HG03432 (cell line): ENCODE measurements at regions not wholly inside any gene's neighbourhood (a gene's known extent, or its start where the extent isn't known, plus 50 kb on each side); places are given as distances from the start of the nearest gene placed in this dataset.

Experiments used
- ATAC-seq: cut with Tn5 transposase; IDR thresholded peaks from one replicate; pipeline ENCODE4 v1.9.1; 2021; ENCODE audit warnings: mild to moderate bottlenecking, moderate library complexity; ENCODE audit not compliant: unreplicated experiment

DNA sequence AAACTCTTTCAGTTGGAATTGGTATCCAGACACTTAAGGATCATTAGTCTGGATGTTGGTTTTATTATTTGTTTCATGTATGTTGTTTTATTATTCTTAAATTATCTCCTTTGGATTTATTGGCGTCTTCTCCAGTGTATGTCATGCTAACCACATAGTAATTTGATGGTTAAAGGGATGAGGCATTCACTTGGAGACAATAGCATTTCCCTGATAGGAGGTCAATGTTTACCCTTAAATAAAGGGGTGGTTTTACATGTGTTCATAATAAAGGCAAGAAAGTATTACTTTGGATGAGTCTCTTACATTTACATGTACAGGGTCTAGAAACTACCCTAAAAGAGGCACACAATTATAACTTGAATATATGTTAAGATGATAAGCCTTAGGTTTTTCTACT is 51.2 kb upstream of the RNF144B start:
- no peak for ATAC-seq

DNA sequence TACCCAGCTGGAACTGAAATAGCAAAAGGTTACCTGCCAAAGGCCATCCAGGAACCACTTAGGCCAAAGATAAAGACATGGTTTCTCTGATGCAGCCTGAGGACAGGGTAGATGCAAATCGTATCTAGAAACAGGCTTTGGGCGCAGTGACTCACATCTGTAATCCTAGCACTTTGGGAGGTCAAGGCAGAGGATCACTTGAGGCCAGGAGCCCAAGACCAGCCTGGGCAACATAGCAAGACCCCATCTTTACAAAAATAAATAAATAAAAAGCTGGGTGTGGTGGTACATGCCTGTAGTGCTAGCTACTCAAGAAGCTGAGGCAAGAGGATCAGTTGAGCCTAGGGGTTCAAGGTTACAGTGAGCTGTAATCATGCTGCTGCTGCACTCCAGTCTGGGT is 52.9 kb upstream of the RNF144B start:
- no peak for ATAC-seq

DNA sequence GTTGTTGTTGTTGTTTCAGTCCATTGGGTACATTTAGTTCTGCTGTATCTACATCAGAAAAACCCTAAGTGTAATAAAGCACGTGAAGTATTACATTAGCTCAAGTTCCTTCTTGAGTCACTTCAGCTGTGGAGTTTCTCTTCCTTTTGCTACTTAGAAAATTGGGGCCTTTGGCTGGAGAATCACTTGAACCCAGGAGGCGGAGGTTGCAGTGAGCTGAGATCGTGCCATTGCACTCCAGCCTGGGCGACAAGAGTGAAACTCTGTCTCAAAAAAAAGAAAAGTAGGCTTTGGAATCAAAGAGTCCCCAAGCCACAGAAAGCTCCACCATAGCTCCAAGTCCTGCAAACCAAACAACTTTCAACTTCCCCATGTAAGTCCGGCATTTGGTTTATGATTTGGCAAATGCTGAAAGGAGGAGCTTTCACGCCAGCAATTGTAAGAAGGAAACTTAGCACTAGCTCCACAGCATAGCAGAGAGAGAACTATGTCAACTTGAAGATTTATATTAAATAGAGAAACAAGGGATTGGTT is 56.5 kb upstream of the RNF144B start:
- ATAC-seq, result peak; percentile 46

DNA sequence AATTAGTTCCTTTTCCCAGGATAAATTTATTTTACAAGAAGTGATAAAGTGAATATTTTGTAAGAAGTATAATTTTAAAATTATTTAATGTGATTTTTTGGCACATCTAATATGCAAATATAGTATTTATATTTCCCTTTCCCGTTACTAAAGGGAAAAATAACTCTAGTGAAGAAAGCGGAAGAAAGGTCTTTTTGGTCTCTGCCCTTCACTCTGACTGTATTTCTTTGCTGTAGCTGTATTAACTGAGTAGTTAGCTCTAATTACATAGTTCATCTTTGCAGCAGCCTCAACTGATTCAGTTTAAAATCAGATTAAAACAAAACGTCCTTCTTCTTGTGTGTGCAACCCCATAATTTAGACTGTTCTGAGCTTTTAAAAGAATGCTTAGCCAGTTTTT is 57.4 kb upstream of the RNF144B start:
- ATAC-seq, result no peak

DNA sequence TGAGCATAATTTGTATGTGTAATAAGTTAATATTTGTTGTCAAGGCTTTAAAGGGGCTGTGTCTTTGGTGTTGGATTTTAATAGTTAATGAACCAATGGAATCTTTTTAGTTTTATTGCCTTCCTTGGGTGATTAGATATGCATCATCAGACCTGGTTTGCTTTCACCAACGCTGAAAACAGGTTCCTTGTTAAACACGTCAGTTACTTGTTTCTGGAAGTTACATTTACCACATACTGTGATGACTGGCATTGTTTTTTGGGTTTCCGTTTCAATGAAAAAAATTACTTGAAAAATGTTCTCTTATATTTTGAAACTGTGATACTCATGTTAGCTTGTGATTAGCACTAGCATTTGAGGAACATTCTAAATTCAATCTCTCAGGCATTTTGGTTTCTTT is 58.6 kb upstream of the RNF144B start:
- no peak for ATAC-seq

DNA sequence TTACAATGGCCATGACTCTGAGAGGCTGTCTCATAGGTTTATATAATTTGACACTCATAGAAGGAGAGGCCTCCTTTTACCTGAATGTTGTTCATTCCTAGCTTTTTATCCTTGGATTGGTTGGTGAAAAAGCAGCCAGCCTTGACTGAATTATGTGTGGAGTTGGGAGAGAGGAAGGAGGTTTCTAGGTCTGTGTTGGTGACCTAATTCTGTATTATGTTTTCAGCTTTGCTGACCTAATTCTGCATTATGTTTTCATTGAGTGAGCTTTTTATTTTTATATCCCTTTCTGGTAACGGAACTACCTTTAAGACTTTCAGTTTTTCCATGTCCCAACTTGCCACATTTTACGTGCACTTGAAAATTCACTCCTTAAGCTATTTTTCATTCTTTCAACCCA is 59.1 kb upstream of the RNF144B start:
- ATAC-seq, result no peak

DNA sequence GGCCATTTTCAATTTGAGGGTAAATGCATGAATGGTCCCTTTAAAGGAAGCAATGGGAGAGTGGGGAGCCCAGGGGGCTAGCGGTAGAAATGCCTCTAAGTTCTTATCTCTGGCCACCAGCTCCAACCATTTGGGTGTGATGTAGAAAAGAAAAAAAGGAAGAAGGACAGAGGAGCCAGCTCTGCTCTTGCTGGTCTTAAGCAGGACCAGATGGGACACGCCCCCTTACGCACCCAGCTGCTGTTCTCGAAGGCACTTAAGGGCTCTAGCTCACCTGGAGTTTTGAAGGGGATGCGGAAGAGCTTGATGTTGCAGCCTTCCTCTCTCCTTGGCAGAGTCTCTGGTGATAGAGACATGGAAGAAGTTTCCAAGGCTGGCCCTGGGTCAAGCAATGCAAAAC is 59.5 kb upstream of the RNF144B start:
- peak; percentile 54 for ATAC-seq

DNA sequence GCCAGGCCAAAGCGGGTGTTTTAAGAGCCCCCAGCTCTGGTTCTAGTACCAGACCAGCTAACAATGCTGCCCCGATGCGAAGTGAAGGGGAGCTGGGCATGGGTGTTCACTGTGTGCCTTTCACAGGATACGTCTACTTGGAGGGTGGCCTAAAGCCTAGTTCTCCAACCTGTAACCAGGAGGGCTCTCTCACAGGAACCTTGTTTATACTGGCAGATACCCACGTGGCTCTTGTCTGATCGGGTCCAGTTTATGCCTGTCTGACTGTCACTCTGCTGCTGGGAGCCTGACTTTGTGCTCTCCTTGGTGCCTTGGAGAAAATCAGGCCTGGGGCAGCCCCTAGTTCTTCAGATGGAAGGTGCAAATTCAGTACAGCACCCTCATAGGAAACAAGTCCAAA is 60.2 kb upstream of the RNF144B start:
- no peak for ATAC-seq

DNA sequence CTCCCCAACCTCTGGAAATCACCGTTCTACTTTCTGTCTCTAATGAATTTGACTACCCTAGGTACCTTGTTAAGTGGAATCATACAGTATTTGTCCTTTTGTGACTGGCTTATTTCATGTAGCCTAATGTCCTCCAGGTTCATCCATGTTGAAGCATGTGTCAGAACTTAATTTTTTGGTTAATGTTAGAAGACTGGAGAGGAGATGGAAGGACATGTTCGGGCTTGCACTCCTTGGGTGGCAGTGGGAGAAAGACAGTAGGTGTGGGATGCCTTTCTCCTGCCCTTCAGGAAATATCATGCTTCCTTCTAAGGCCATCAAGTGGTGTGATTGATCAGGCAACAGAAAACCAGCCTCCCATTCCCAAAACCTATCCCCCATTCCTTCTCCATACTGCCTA is 61.1 kb upstream of the RNF144B start:
- ATAC-seq, result no peak

DNA sequence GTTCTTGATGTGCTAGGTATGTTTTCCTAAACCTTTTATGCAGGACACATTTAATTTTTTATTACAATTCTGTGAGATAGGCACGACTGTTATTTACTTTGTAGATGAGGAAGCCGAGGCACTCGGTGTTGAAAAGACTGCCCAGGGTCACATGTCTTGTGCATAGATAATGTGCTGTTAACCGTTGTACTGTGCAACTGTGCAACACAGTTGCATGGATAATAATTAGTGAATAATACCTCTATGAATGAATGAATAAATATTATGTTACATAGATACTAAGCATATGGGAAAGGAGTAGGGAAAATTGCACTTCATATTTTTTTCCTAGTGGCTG is 60.3 kb upstream of the DEK start:
- no peak for ATAC-seq

DNA sequence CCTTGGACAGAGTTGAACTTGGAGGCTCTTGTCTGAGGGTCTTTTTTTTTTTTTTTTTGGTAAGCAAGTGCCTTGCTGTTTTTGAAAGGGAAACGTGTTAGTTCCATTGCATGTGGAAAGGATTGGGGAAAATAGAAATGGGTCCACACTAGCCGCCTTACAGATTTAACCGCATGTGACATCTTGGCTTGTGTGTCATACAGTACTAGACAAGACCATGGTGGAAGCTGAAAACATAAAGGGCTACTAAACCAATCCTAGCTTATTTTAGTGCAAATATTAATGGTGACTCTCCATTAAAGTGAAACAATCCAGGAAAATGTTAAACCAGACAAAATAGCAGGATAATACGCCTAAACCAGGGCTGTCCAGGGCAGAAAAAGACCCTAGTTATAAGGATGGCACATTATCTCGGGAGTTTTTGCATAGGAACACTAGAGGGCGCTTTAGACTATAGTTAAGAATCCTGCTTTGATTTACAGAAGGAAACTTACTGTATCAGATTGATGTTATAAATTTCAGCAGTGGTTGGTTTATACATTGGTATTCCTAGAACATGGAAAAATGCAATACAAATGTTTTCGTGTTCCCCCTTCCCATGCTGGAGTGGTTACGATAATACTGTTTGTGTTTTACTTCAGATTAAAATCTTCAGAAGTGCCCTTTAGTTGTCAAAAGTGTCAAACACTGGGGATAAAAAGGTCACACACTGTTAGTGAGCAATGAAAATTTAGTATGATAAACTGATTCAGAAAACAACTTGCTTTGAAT is 59.8 kb upstream of the DEK start:
- no peak for ATAC-seq

DNA sequence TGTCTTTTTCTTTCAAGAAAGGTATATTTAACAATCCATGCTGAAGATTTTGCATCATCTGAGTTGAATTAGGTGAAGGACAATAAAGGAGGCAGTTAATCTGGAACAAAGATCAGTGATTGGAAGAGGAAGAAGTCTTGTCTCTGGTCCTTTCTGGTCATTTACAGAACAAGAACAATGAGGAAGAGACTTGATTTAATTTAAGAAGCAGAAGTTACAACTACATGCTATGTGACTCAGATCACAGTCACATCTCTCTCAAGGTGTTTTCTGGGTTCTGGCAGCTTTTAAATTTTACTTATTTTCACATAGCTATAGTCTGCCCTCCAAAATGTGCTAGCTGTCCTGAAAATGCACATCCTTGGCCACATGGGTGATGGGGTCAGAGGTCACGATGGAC is 53.5 kb upstream of the DEK start:
- ATAC-seq, result no peak

DNA sequence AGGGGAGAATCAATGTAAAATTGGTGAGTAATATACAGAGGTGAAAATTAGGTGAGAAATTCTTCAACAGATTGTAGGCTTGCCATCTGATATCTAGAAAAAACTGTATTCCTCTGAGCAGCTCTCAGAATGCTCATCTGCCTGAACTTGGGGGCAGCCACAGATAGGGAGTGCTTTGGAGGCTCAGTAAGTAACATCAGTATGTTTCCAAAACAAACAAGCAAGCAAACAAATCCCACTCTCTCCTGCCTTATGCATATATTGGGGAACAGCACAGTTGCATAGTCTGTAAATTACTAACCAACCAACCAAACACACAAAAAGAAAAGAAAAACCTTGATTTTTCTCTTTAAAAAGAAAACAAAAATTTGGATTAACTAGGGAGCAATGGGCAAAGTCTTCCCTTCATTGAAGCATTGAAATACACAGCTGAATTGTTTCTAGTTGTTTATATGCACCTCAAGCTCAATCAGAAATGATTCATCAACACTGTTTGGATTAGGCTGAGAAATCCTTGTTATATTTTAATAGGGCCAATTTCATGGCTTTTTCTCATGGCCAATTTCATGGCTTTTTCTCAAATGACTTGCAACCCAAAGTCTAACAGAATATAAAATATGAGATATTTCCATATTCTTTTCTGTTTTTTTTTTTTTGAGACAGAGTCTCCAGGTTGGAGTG is 50.1 kb upstream of the DEK start:
- no peak for ATAC-seq
